Stimulated activated naive CD8-positive, alpha-beta T cell treated with anti-CD3 and anti-CD28 coated beads, Interleukin-15, amount 100 ng/mL, for 72 hours (primary cell): ENCODE measurements at regions not wholly inside any gene's neighbourhood (a gene's known extent, or its start where the extent isn't known, plus 50 kb on each side); places are given as distances from the start of the nearest gene placed in this dataset.

Experiments
- ATAC-seq: fragments of 150-1000 bp; cut with Tn5 transposase; 2 replicates; pipeline ENCODE4 v1.10.0; 2021; ENCODE audit warnings: mild to moderate bottlenecking, moderate library complexity
- DNase-seq, 2 donors: peaks; one replicate each; pipeline ENCODE4 v3.0.0; 2021 to 2022
- H3K27ac Mint-ChIP-seq, 2 donors: one replicate each; pipeline ENCODE4 v1.8.0; 2022; ENCODE audit warnings: mild to moderate bottlenecking in 2 of 2, mixed read lengths in 2 of 2, moderate library complexity in 2 of 2
- H3K27me3 Mint-ChIP-seq: one replicate; pipeline ENCODE4 v1.8.0; 2022; ENCODE audit warnings: mixed read lengths
- H3K4me1 Mint-ChIP-seq: one replicate; pipeline ENCODE4 v1.8.0; 2022; ENCODE audit warnings: mild to moderate bottlenecking, mixed read lengths
- H3K4me3 Mint-ChIP-seq, 2 donors: one replicate each; pipeline ENCODE4 v1.8.0; 2022; ENCODE audit warnings: mild to moderate bottlenecking in 2 of 2, mixed read lengths in 2 of 2, moderate library complexity in 1 of 2
- H3K9me3 Mint-ChIP-seq, 2 donors: one replicate each; pipeline ENCODE4 v1.8.0; 2022; ENCODE audit warnings: mixed read lengths in 2 of 2

DNA sequence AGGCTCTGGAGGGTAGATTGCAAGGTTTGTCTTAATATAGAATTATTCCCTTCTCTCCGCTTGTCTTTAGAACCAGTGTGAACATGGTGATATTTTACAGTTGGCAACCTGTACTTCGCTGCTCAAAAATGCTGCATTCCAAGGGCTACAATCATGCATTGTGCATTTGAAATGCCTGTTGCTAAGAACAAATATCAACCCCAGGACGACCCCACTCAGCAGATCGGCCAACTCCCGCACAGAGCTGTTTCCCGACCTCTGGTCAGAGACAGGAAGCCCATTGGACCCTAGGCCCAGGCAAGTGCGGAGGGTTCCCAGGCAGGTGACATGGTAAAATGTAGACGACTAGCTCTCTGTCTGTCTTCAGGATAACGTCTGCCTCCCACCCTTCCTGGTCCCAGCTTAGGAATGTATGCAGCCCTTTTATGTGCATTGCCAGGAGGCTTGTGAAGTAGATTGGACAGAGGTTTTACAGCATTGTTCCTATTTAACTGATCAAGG, 263.5 kb downstream of the FOXO1 start:
- peaks cover 34% of the 10 kb centered on the region for H3K4me1 Mint-ChIP-seq
- no peaks in the 10 kb centered on the region for H3K27me3 Mint-ChIP-seq
- ATAC-seq (no peak), DNase-seq (no peak)
- H3K9me3 Mint-ChIP-seq = no peaks in the 10 kb centered on the region
- peak overlapping the region in 1 of 2 donors; percentile 44 for H3K4me3 Mint-ChIP-seq
- no peak overlapping the region for H3K27ac Mint-ChIP-seq

DNA sequence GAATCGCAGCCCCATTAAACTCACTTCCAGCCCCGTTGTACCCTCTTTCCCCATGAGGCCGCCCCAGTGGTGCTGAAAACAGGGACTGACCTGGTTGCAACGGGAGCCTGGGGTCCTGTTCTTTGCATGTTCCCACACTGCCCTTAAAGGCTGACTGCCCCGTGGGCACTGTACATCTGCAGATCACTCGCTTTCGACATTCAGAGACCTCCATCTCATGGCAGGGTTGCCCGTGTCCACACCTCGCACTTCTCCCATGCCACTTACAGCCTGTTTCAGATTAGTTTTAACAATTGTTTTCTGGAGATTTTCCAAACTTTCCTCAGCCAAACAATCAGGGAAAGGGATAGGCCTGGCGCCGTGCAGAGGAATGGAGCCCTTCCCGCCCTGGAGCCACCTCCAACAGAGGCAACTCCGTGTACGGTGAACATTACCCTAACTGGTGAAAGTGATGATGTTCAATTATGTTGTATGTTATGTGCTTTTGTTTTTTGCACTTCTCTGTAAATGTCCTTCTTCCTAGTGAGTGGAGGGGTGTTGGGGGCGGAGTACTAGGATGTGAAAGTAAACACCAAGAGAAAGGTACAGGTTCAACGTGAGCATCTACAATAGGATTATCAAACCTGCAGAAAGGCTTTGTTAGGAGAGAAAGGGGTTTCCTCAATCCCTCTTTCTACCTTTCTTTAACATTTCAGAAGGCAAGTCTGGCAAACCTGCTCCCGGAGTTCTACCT, 262.8 kb downstream of the FOXO1 start:
- Mint-ChIP-seq H3K4me1 (peaks cover 34% of the 10 kb centered on the region), H3K9me3 (no peaks in the 10 kb centered on the region), H3K27ac (no peak overlapping the region), H3K27me3 (no peaks in the 10 kb centered on the region), H3K4me3 (no peak overlapping the region)
- DNase-seq = no peak
- no peak for ATAC-seq

DNA sequence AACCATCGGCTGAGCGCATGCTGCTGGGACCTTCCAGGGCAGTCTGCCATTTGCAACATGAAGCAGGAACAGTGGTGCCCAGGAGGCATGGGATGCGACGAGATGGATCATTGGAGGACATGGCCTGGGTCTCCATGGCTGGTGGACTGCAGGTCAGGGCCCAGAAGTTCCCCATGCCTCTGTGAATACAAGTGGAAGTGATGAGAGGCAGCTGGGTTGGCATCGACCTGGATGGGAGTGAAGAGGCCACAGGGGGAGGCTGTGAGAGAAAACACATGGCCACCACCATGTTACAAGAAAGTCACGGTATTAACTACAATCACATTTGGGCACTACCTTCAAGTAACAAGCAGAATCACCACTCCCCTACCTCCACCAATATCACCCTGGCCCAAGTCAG, 262.0 kb downstream of the FOXO1 start:
- H3K4me3 Mint-ChIP-seq = no peak overlapping the region
- no peak overlapping the region for H3K27ac Mint-ChIP-seq
- H3K4me1 Mint-ChIP-seq = peaks cover 34% of the 10 kb centered on the region
- H3K9me3 Mint-ChIP-seq = no peaks in the 10 kb centered on the region
- no peak for ATAC-seq
- DNase-seq = no peak
- no peaks in the 10 kb centered on the region for H3K27me3 Mint-ChIP-seq

DNA sequence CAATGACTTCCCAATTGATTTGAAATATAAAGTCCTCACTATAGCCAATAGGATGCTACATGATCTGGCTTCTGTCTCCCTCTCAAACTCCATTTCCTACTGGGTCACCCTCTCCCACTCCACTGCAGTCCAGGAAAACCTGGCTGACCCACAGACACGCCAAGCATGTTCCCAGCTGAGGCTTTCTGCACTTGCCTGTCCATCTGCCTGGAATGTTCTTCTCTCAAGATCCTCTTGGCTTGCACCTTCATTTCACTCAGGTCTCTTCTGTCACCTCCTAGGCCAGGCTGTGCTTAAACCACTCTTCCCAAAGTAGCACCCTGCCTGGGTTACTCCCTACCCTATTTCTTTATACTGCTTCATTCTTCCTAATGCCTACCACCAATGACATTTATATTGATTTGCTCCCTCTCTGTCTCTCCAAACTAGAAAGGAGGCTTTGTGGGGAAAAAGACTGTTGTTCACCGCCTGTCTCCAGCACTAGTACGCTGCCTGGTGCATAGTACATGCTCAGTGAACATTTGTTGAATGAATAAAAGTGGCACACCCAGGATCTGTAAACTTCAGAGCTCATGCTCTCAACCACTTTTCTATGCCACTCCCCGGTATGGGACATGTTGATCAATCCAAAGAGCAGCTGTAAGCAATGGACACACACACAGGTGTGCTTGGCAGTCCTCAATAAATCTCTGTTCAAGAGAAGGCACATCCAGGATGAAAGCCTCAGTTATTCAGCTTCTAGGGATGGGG, 261.3 kb downstream of the FOXO1 start:
- no peaks in the 10 kb centered on the region for H3K9me3 Mint-ChIP-seq
- no peak for DNase-seq
- no peak for ATAC-seq
- no peak overlapping the region for H3K27ac Mint-ChIP-seq
- H3K27me3 Mint-ChIP-seq = no peaks in the 10 kb centered on the region
- peaks cover 34% of the 10 kb centered on the region for H3K4me1 Mint-ChIP-seq
- H3K4me3 Mint-ChIP-seq = no peak overlapping the region

DNA sequence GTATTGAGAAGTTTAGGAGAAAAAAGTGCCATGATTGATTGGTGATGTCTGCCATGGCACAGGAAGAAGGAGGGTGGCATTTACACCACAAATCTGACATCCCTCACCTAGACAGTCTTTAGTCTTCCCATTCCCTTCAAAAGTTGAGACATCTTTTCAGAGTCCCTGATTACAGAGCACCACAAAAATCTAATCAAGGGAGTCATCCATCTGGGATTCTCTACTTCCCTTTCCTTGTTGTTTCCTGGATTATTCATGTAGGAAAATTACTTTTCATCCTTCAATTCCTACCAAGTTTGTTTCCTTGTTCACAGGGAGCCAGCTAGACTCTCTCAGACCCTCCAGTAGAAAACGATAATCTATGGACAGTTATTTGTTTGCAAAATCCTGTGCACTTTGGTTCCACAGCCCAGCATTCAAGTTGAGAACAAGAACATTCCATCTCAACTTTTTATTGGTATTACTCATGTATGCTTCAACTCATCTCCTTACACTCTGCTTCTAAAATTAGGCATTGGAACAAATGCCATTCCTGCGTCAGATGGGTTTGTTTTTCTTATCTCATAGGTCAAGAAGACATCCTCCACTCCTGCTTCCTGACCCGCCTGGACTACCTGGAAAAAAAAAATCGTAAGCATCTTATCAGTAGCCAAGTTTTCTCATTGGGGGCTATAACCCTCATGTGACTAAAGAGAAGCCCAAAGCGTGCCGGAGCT, 259.9 kb downstream of the FOXO1 start:
- Mint-ChIP-seq H3K4me1 (peaks cover 28% of the 10 kb centered on the region), H3K27ac (no peak overlapping the region), H3K27me3 (no peaks in the 10 kb centered on the region), H3K4me3 (no peak overlapping the region), H3K9me3 (peaks cover 0 to 4% of the 10 kb centered on the region in 2 donors)
- DNase-seq (no peak), ATAC-seq (no peak)

DNA sequence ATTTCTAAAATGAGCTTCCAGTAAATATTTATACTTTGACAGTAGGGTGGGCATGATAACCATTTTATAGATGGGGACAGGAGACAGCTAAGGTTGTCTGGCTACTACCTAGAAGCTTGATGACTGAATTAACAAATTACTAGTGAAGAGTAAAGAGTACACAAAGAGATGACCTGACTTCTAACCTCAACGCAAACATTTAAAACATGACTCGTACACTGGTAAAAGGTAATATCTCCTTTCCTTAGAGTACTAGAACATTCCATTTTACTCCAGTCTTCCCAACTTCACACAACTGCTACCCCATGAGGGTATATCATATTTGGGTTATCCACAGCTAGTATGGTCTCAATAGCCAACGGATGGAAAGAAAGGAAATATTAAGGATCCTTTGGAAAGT, 258.9 kb downstream of the FOXO1 start:
- H3K4me1 Mint-ChIP-seq = peaks cover 18% of the 10 kb centered on the region
- no peaks in the 10 kb centered on the region for H3K27me3 Mint-ChIP-seq
- no peak for DNase-seq
- H3K4me3 Mint-ChIP-seq = no peak overlapping the region
- peaks cover 0 to 4% of the 10 kb centered on the region in 2 donors for H3K9me3 Mint-ChIP-seq
- ATAC-seq = no peak
- no peak overlapping the region for H3K27ac Mint-ChIP-seq

DNA sequence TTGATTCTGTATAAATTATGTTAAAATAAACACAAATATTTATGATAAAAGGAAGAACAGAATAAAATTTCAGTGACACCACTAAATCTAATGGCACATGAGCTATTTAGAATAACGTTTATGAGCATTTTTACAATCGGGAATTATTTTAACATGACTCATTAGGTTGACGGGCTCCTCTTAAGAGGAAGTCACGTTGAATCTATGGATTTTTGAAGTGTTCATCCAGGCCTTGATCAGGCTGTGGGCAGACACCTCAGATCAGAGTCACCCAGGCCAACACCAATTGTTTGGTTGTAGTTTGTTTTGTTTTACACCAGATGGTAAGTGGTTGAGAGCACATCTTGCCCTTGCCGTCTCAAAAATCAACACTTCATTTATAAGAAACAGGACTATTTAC, 257.8 kb downstream of the FOXO1 start:
- Mint-ChIP-seq H3K4me3 (no peak overlapping the region), H3K27ac (no peak overlapping the region), H3K27me3 (no peaks in the 10 kb centered on the region), H3K9me3 (peaks cover 0 to 4% of the 10 kb centered on the region in 2 donors), H3K4me1 (peaks cover 8% of the 10 kb centered on the region)
- DNase-seq (no peak), ATAC-seq (no peak)

DNA sequence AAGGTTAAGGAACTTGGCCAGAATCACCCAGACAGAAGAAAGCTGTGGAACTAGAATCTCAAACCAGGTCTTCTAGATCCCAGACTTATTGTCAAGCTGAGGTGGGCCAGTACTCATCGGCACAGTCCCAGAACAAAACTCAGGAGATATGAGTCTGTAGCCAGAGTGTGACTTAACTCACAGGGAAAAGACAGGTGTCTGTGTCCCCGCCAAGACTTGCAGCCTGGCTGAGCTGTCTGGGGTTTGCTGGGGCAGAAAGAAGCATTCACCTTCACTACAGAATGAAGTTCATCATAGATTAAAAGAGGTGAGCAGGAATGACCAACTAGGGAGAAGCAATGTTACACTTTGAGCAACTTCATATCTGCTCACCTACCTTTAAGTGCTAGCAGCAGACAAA, 257.2 kb downstream of the FOXO1 start:
- Mint-ChIP-seq H3K9me3 (peaks cover 0 to 4% of the 10 kb centered on the region in 2 donors), H3K27me3 (no peaks in the 10 kb centered on the region), H3K27ac (peak overlapping the region in 1 of 2 donors; percentile 30), H3K4me3 (no peak overlapping the region), H3K4me1 (peaks cover 1% of the 10 kb centered on the region)
- DNase-seq (no peak), ATAC-seq (no peak)

DNA sequence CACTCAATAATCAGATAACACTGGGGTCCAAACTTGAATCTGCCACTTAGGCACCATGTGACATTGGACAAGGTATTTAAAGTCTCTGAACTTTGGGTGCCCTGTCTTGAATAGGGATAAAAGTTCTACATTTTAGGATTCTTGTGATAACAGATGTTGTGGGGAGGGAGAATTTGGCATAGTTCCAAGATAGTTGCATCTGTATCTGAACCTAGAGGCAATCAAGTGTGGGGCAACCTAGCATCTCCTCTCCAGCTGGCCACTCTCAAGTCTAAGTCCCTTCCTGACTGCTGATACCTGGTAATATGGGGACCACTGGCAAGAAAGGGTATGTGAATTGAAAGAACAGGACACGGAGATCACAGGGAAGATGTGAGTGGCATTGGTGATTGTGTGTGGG, 256.1 kb downstream of the FOXO1 start:
- Mint-ChIP-seq H3K4me3 (no peak overlapping the region), H3K4me1 (no peaks in the 10 kb centered on the region), H3K27me3 (no peaks in the 10 kb centered on the region), H3K9me3 (peaks cover 0 to 4% of the 10 kb centered on the region in 2 donors), H3K27ac (no peak overlapping the region)
- no peak for DNase-seq
- no peak for ATAC-seq

DNA sequence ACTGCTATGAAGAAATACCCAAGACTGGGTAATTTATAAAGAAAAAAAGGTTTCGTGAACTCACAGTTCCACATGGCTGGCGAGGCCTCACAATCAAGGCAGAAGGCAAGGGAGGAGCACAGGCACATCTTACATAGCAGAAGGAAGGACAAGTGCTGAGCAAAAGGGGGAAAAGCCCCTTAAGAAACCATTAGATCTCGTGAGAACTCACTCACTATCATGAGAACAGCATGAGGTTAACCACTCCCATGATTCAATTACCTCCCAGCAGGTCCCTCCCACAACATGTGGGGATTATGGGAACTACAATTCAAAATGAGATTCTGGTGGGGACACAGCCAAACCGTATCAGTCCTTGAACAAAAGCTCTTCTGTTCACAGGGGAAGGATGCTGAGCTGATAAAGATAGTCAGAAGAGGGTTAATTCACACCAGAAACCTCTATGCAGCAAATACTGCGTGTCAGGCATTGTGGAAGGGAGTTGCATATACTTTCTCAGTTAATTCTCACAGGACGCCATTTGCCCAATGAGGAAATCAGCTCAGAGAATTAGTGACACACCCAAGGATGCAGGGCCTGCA, 246.2 kb downstream of the FOXO1 start:
- Mint-ChIP-seq H3K4me3 (no peak overlapping the region), H3K4me1 (peaks cover 15% of the 10 kb centered on the region), H3K9me3 (peaks cover 10 to 11% of the 10 kb centered on the region in 2 donors), H3K27me3 (no peaks in the 10 kb centered on the region), H3K27ac (no peak overlapping the region)
- DNase-seq (no peak), ATAC-seq (no peak)

DNA sequence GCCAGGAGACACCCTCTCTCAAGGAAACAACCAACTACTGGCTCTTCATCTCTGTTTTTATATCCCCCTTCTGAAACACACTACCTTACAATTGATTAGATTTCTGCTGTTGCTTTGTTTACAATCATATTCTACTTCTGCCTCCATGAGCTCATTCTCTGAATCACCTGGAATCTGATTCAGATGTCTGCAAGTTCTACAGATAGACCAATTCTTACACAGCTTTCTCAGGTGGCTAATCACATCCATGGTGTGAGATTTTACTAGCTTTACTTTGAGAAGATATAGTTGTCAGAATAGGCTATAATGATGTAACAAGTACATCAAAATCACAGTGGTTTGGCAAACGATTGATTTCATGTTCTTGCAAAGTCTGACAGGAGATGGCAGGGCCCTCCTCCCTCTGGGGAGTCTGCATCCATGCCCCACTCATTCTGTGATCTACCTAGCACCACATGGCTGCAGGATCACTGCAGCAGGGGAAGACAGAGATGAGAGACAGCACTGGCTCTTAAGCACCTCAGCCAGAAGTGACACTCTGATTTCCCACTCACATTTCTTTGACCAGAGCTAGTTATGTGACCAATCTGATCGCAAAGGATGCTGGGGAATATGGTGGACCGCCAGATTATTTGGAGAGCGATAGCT, 243.7 kb downstream of the FOXO1 start:
- DNase-seq = no peak
- ATAC-seq = peak; percentile 69
- H3K27ac Mint-ChIP-seq = peak overlapping the region in 1 of 2 donors; percentile 38
- no peak overlapping the region for H3K4me3 Mint-ChIP-seq
- peaks cover 21% of the 10 kb centered on the region for H3K4me1 Mint-ChIP-seq
- no peaks in the 10 kb centered on the region for H3K27me3 Mint-ChIP-seq
- peaks cover 1 to 13% of the 10 kb centered on the region in 2 donors for H3K9me3 Mint-ChIP-seq

DNA sequence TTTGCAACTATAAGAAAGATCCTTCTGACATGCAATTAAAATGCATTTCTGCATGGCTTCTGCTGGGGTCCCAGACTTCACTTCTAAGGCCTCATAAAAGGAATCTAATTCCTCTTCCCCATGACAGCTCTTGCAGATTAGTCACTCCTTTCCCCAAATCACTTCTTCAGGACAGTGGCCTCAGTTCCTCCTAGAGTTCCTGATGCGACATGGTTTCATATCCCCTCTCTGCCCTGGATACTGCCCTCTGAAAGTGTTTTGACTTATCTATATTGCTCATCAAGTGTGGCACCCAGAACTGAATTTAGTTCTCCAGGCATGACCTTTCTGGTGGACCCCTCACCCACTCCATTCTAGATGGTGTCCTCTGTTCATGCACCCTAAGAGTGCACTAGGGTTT, 238.1 kb downstream of the FOXO1 start:
- Mint-ChIP-seq H3K4me1 (peaks cover 33% of the 10 kb centered on the region), H3K4me3 (no peak overlapping the region)
- no peak for ATAC-seq

DNA sequence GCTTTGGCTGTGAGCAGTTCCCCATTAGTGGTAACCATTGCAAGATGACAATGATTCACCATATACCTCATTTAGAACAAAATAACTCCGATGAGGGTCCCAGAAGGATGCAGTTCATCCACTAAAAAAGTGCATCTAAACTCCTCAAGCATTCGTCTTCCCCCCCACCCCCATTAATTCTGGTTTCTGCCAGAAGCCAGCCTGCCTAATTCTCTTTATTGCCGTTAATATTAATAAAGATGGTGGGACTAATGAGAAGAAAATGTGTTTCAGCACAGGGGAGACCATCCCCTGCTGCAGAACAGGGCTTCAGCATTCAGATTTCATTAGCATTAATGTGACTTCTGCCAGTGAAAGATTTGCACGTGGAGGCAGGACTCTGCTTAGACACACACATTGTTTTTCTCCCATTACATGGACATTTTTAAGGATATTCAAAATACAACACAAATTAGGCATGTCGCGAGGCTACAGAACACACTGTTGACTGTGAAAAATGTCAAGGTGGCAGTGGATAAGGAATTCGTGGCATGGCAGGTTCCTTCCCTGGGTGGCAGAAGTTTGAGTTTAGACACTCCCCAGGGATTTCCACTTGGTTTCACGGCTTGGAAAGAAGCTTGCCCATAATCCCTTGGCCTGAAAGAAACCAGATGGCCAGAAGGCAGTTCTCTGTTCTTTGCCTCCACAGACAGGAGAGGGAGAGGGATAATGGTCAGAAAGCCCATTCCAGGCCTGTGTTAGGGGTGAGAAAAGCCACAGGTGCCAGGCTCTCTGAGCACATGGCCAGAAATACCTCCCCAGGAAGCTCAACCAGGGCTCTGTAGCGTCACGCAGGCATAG, 236.5 kb downstream of the FOXO1 start:
- DNase-seq (no peak), ATAC-seq (no peak)
- Mint-ChIP-seq H3K9me3 (peaks cover 0 to 3% of the 10 kb centered on the region in 2 donors), H3K27ac (no peak overlapping the region), H3K27me3 (no peaks in the 10 kb centered on the region), H3K4me1 (peaks cover 47% of the 10 kb centered on the region), H3K4me3 (no peak overlapping the region)

More for the DNA sequence above, 238.1 kb downstream of the FOXO1 start:
- H3K27ac Mint-ChIP-seq = no peak overlapping the region
- no peak for DNase-seq
- peaks cover 0 to 3% of the 10 kb centered on the region in 2 donors for H3K9me3 Mint-ChIP-seq
- no peaks in the 10 kb centered on the region for H3K27me3 Mint-ChIP-seq
